RPMI7951 (cell line): ENCODE measurements at regions not wholly inside any gene's neighbourhood (a gene's known extent, or its start where the extent isn't known, plus 50 kb on each side); places are given as distances from the start of the nearest gene placed in this dataset.
"Not testable (repeated sequence)": the region's sequence is repeated elsewhere in the genome, so short reads cannot be mapped to it uniquely, and the experiment has no call there.

Experiments used
- DNase-seq: peaks from one replicate; pipeline ENCODE4 v3.0.0-alpha.2; 2012; ENCODE audit warnings: low read depth

DNA sequence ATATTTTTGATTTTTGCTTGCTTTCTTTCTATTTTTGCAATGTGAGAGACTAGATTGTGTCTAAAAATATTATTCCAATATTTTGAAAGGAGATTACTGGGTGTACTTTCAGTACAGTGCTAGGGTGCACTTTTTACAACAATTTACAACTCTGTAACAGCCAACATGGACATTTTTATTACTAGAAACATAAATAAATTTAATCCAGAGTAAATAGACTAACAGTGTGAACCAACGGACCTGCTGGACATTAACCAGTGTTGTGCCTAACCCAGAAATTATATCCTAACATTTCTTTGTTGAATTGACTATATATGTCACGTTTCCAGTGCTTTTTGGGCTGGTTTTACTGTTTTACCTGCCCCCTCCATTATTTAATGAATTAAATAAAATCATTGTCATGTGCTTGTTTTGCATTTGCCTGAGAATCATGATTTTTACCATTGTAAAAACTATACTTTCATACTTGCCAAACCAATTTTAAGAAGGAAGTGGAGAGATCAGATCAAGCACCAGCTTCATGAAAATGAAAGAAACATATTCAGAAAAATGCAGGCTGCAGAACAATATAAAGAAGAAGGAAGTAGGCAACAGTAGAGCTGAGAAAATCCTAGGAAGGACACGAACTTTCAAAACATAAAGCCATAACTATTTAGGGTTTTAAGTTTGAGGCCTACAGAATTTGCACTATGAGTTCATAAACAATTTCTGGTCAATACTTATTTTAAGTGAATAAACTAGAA is 400.8 kb upstream of the PIK3R1 start:
- no peak for DNase-seq

DNA sequence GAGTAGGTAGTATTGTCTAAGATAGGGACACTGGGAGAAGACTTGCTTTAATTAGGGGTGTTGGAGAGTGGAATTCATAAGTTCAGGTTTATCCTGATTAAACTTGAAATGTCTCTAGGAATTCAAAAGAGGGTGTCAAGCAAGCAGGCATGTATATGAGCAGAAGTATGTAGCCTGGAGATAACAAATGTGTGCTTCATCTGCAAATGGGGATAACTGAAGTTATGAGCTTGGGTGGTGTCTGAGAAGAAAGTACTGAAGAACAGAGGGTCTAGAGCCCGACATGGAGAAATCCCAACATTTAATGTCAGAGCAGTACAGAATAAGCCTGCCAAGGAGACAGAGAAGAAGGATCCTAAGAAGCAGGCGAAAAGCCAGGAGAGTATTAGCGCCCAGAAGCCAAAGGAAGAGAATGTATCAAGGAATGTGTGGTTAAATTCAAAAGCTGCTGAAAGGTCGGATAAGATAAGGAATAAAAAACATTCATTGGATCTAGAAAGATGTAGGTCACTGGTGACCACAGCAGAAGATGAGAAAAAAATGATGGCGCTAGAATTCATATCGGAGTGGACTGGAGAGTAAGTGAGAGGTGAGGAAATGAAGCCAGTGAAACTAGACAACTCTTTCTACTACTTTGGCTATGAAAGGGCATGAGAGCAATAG is 401.5 kb upstream of the PIK3R1 start:
- DNase-seq = no peak

DNA sequence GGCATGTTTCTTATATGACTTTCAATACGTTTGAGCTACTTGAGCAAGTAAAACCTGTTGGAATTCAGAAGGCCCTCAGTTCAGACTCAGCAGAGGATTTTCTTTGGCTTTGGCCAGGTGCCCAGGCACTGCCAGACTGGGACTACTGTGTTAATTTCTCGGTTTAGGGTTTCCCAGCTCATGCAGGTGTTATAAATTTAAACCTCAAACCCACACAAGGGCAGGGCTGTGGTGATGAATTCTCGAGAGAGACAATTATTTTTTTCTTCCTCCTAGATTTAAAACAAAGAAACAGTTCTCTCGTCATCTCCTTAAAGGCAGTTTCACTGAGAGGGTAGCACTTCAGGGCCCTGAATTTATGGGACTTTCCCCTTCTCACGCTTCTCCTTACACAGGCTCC is 406.0 kb upstream of the PIK3R1 start:
- no peak for DNase-seq

DNA sequence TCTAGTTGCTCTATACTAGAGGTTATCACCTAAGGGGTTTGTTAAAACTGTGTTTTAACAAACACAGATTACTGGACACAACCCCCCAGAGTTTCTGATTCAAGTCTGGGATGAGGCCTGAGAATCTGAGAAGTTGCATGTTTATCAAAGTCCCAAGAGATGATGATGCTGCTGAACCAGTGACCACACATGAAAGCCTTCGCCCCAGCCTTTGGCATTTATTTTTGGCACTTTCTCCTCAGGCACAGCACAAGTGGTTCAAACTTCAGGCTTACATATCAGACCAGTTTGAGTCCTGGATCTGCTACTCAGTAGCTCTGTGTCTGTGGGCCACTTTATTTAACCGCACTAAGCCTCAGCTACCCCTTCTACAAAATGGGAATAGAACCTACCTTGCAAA is 407.2 kb upstream of the PIK3R1 start:
- no peak for DNase-seq

DNA sequence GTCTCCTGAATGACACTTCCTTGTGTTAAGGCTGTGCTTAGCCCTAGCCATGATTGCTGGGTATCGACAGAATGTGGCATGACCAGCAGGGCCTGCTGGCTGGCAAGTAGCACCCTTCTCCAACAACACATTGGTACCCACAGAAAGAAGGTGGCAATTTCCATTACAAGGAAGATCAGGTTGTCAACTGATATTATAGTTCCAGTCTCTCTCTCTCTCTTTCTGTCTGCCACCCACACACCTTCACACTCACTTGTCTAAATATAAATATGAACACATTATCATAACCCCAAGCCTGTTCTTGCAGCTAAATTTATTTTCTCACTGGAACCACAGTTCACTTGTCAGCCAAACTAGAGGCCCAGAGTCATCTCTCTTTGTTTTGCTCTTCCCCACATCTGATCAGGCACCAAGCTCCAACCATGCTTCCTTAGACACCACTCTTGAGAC is 408.1 kb upstream of the PIK3R1 start:
- DNase-seq = no peak

DNA sequence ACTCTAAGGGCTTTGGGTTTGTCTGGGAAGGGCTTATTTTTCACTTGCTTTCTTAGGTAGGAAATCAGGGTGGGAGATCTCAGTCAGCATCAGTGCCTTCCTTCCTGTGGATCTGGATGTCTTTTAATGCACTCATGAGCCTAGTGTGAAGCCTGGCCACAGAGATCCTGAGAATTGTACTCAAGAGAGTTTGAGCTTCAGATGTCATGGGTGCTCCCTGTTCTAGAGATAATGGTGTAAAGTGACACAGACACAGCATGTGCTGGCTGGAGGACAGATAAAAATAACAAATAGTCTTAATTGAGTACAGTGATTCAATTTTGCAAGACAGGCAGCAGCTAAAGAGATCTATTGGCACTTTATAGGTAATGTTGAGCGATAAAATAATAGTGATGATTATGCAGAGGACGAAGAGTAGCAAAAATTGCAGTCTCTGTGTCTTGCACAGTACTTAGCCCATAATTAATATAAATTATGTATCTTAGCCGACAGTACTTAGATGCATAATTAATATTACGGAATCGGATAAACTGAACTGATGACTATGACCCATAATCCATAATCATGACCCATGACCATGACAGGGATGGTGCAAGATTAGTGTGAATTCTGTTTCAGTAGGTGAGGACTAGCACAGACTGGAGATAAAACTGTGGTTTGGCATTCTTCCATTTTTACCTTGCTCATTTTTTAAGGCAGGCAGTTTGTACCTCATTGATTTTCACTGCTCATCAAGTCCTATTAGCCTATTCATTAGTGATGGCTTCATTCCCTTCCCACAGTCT is 408.7 kb upstream of the PIK3R1 start:
- no peak for DNase-seq

DNA sequence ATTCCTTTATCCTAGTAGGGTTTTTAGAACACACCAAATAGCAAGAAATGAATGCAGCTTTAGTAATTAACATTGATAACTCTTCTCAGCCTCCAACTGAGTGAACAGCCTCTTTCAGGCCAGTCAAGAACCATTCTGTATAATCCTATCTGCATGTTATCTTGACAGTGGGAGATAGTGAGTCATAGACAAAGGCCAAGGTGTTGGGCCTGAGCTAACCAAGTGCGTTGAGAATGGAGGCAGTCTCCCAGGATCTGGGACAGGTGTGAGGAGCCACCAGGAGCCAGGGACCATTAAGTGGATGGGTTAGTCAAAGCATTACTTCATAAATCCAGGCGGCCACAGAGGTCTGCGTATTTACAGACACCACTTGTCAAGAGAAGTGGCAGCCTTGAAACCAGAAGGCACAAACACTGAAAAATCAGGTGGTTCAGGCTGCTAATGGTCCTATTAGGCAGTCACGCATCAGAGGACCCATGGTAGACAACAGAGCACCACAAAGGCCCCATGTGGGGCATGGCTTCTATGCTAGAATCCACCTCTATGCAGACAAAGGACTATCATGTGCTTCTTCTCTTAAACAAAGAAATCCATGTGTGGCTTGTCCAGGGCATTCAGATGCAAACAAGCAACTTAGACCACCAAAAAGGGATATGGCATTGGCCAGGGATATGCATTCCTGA is 409.7 kb upstream of the PIK3R1 start:
- no peak for DNase-seq

DNA sequence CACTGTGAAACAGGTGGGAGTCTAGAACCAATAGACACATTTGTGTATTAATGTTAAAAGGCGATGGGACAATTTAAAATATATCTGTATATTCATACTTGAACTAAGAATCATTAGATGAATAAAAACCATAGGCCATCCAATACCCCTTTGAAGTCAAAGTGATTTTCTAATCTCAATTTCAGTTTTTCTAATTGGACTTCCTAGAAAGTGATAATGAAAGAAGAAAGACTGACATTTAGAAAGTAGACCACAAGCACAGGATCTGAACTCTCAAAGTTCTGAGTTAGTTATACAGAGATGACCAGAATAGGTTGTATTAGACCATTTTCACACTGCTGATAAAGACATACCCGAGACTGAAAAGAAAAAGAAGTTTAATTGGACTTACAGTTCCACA is 412.8 kb upstream of the PIK3R1 start:
- DNase-seq = no peak

DNA sequence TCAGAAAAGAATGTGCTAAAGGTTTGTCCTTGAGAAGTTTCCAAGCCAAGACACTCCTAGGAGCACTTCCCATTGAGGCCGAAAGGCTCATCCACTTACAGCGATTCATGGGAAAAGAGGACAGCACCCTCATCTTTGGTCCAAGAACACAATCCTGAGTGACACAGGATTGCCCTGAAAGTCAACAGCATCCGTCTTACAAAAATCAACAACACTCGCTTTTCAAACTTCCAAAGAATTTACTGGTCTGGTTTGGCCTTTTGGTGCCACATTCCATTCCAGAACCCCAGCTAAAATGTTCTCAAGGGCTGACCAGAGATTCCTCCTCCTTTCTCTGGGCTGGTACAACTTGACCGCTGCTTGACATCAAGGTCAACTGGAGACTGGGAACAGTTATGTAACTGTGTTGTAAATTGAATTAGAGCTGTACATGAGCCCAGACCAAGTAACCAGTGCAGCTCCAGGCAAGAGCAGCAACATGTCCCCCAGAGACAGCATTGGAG is 415.8 kb upstream of the PIK3R1 start:
- DNase-seq = peak; percentile 20

DNA sequence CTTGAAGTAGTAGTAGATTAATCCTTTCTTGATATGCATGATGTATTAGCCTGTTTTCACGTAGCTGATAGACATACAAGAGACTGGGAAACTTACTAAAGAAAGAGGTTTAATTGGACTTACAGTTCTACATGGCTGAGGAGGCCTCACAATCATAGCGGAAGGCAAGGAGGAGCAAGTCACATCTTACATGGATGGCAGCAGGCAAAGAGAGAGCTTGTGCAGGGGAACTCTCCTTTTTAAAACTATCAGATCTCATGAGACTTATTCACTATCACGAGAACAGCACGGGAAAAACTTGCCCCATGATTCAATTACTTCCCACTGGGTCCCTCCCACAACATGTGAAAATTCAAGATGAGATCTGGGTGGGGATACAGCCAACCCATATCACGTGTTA is 417.1 kb upstream of the PIK3R1 start:
- DNase-seq = not testable (repeated sequence)

DNA sequence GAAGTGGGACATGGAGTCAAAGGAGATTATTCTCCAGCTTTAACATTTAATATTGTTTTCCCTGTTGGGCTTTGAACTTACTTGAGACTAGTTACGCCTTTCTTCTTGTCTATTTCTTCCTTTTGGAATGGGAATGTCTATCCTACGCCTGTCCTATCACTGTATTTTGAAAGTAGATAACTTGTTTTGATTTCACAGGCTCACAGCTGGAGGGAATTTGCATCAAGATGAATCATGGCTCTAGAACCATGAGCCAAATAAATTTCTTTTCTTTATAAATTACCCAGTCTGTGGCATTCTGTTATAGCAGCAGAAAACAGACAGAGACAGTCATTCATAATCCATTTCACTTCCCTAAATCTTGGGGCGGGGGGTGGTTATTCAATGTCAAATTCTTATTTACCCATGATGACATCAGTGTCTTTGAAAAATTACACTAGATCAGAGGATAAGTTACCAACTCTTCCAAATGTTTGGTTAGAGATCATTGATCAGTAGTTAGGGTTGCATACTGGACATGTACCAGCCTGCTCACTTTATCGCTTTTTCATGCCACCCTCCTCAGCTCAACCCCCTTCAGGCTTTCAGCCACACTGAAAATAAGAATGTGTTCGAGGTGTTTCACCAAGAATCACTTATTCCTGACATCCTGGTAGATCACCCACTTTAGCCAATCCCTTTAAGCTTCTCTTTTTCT is 419.6 kb upstream of the PIK3R1 start:
- peak; percentile 20 for DNase-seq

DNA sequence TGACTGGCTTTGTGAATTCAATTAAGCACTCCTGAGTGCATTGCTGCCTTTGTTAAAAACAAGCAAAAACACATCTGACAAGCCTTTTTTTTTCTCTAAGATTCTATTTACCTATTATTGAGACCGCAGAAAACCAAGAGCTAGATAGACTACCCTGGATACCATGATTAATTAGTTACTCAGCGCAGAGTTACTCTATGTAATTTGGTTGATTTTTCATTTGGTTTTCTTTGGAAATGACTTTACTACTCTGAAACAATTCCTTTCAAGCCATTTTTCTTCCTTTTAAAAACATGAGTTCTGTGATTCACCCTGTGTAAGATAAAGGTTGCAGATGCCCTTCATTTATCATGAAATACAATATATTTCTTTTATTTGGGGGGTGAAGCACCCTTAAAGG is 421.6 kb upstream of the PIK3R1 start:
- no peak for DNase-seq

DNA sequence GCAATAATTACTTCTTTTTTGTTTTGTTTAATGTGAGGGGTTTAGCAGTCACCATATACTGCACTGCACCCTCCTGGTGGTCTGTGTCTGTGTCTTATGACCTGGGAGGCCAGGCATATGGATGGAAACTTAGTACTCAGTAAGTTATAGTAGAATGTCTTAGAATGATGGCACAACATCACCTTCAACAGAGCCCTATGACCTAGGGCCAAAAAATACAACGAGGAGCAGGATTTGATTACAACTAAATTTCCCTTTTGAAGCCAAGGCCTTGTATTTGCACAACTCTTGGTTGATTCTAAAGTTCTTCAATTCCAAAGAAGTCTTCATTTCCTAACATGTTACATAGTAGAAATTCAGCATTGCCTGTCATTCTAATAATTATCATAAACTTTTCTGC is 422.1 kb upstream of the PIK3R1 start:
- DNase-seq = no peak

DNA sequence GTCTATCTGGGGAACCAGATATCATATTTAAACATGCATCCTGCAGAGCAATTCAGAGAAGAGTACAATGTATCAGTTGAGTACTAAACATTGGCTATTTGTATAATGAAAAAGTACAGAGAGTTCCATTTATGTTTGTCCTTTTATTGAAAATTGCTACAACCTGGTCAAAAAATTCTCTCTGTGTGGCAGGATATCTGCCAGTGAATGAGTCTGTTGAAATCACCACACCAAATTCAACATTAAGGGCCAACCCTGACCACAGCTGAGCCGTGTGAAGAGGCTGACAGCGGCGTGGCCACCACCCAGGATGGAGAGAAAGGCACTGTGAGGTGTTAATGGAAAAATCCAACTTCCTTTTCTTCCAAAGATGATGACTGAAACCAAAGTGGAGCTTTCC is 422.7 kb upstream of the PIK3R1 start:
- DNase-seq = no peak

DNA sequence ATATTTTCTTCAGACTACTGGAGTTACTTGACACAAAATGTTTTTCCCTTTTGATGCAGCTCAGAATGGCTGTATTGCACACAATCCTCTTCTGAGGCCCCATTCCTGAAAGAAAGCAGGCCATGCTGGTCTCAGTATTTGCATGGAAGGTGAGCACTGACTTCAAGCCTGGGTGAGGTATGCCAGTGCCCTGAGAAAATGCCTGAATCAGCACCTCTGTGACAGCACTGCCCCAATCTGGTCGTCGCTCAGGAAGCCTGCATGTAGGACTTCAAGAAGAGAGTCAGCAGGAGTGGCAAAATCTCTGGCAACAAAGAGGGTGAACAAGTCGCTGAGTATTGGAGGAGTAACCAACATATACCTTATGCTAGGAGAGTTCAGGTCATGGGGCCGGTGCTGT is 425.2 kb upstream of the PIK3R1 start:
- DNase-seq = no peak

DNA sequence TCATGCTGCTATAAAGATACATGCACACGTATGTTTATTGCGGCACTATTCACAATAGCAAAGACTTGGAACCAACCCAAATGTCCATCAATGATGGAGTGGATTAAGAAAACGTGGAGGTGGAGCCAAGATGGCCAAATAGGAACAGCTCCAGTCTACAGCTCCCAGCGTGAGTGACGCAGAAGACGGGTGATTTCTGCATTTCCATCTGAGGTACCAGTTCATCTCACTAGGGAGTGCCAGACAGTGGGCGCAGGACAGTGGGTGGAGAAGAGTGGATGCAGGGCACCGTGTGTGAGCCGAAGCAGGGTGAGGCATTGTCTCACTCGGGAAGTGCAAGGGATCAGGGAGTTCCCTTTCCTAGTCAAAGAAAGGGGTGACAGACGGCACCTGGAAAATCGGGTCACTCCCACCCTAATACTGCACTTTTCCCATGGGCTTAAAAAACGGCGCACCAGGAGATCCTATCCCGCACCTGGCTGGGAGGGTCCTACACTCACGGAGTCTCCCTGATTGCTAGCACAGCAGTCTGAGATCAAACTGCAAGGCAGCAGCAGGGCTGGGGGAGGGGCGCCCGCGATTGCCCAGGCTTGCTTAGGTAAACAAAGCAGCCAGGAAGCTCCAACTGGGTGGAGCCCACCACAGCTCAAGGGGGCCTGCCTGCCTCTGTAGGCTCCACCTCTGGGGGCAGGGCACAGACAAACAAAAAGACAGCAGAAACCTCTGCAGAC is 435.5 kb upstream of the PIK3R1 start:
- DNase-seq = not testable (repeated sequence)

DNA sequence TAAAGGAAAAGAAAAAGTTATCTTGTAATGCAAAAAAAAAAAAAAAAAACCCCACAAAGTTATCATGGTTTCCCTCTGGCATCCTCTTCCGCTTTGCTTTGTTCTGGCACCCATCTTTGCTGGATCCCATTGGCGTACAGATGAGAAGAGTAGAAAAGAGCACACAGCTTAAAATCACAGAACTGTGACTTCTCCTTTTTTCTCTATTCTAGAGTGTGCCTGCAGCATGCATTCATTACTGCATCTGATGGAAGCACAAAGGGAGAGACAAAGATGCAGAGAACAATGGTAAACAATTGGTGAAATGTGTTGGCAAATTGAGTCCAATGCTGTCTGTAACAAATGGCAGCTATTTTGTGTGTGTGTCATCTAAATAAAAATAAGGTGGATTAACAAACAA is 440.8 kb upstream of the PIK3R1 start:
- no peak for DNase-seq

DNA sequence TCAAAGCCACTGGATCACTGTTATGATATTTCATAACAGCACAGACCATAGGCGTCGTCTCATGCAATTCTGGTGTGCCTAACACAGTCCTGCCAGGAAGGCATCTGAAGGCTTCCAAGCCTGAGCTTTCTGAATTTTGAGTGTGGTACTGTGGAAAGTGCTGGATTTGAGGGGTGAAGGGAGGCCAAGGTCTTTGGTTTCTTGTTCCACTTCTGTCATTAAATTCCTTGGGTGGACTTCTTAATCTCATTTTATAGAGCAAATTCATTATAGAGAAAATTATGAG is 441.3 kb upstream of the PIK3R1 start:
- DNase-seq = no peak

DNA sequence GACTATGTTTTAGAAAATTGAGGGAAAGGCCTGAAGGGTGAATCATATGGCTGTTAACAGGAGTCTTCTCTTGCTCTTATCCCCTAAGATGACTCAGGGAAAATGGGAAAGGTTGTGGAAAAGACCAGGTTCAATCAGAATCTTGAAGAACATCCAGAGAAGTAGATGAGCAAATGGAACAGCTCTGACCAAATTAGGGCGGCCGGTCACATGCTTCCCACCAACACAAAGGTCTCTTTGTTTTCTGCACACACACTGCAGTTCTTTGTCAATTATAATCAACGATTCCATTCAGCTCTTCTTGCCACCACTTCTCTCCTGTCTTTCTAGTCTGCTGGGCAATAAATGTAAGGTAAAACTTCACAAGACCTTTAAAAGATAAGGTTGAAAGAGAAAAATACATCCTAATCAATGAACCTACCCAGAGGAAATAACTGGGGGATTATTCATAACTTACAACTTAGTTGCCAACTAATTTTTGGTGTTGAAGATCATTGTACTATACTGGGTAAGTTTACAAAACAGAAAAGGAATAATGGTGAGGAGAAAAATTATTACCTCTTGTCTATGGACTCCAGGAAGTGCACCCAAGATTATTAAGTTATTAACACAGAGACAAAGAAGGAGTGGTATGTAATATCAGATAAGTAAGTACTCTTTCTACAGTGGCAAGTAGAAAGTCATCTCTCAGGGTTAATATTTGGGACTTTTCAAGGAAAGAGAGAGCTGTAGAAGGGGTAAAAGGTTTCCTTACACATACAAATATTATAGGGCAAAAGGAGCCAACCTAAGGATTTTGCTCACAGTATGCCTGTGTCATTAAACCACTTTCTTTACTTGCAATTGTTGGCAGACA is 441.9 kb upstream of the PIK3R1 start:
- peak; percentile 70 for DNase-seq

DNA sequence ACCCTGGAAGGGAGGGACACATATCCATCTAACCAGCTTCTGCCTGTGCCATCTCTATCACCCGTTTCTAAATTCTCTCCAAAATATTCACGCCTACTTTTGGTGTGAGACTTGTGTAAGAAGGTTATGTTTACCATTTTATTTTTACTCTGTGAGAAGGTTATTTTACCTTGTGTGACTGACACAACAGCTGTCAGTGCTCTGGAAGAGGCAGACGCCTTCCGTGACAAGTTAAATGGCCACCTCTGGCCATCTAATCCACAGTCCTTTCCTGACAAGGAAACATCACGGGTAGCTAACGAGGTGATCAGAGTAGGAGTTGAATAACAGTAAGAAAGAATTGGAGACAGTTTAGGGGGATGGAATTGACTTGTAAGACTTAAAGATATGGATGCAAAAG is 443.8 kb upstream of the PIK3R1 start:
- DNase-seq = no peak
